Natural killer cell (primary cell): ENCODE measurements at regions not wholly inside any gene's neighbourhood (a gene's known extent, or its start where the extent isn't known, plus 50 kb on each side); places are given as distances from the start of the nearest gene placed in this dataset.

Experiments used
- ATAC-seq, 3 donors: fragments of 150-1000 bp in 2 of 3; fragments of 200-7000 bp in 1 of 3; cut with Tn5 transposase; 1 replicate in 1 of 3; 2 replicates in 2 of 3; pipeline ENCODE4 v1.10.0; 2021; ENCODE audit warnings: mild to moderate bottlenecking in 2 of 3, moderate library complexity in 2 of 3
- DNase-seq, 2 donors: peaks; one replicate each; pipeline versions ENCODE4 v3.0.0 to v3.0.0-alpha.2; 2013 to 2021; ENCODE audit warnings: mixed read lengths in 1 of 2
- H3K27ac ChIP-seq: one replicate; pipeline ENCODE4 v1.5.1; 2013; ENCODE audit warnings: mild to moderate bottlenecking, low read length
- H3K27me3 ChIP-seq: one replicate; pipeline ENCODE4 v1.6.1; 2013; ENCODE audit warnings: low read length; ENCODE audit not compliant: control insufficient read depth, insufficient read depth
- H3K36me3 ChIP-seq: one replicate; pipeline ENCODE4 v1.6.1; 2013; ENCODE audit warnings: low read length; ENCODE audit not compliant: control insufficient read depth, insufficient read depth
- H3K4me1 ChIP-seq: one replicate; pipeline ENCODE4 v1.6.1; 2013; ENCODE audit warnings: low read length; ENCODE audit not compliant: control insufficient read depth, insufficient read depth
- H3K4me3 ChIP-seq: one replicate; pipeline ENCODE4 v1.5.1; 2013; ENCODE audit warnings: low read length
- H3K9me3 ChIP-seq: one replicate; pipeline ENCODE4 v1.6.1; 2013; ENCODE audit warnings: low read length; ENCODE audit not compliant: control insufficient read depth, insufficient read depth
- H3K27ac Mint-ChIP-seq, 2 donors: one replicate each; pipeline ENCODE4 v1.8.0; 2022; ENCODE audit warnings: mild to moderate bottlenecking in 2 of 2, mixed read lengths in 2 of 2, moderate library complexity in 1 of 2
- H3K27me3 Mint-ChIP-seq, 2 donors: one replicate each; pipeline ENCODE4 v1.8.0; 2022; ENCODE audit warnings: low read depth in 2 of 2, mixed read lengths in 2 of 2
- H3K36me3 Mint-ChIP-seq: one replicate; pipeline ENCODE4 v1.8.0; 2022; ENCODE audit warnings: mixed read lengths
- H3K4me1 Mint-ChIP-seq, 2 donors: one replicate each; pipeline ENCODE4 v1.8.0; 2022; ENCODE audit warnings: mixed read lengths in 2 of 2
- H3K4me3 Mint-ChIP-seq: one replicate; pipeline ENCODE4 v1.8.0; 2022; ENCODE audit warnings: mild to moderate bottlenecking, moderate library complexity, mixed read lengths
- H3K9me3 Mint-ChIP-seq, 2 donors: one replicate each; pipeline ENCODE4 v1.8.0; 2022; ENCODE audit warnings: mixed read lengths in 2 of 2
- CTCF ChIP-seq: fragments of 200-600 bp; IDR thresholded peaks from one replicate; pipeline ENCODE4 v1.8.0; 2022; ENCODE audit warnings: antibody characterized with exemption
- WGBS: methylation state at CpG from one replicate; pipeline ENCODE4 v1.1.7; 2013; ENCODE audit warnings: missing lambda C conversion rate; ENCODE audit not compliant: insufficient coverage; 5-methylcytosine and 5-hydroxymethylcytosine counted together
- intact Hi-C: fragments of 100-400 bp; cut with micrococcal nuclease; formaldehyde crosslinking; loops from one replicate; pipeline ENCODE4 v1.14.2; 2022

GRCh38 chr18:29660777-29661176 lies 1381.8 kb downstream of the DSC3 start:
- no peak overlapping the region for H3K4me3 ChIP-seq
- H3K9me3 ChIP-seq: no peaks in the 10 kb centered on the region
- H3K27me3 Mint-ChIP-seq: no peaks in the 10 kb centered on the region
- no peaks in the 10 kb centered on the region for H3K36me3 Mint-ChIP-seq
- DNase-seq (no peak), ATAC-seq (no peak)
- WGBS: 88% methylated on average over 1 of the region's 1 CpG
- H3K27me3 ChIP-seq: no peaks in the 10 kb centered on the region
- H3K4me1 Mint-ChIP-seq: no peaks in the 10 kb centered on the region
- no peak overlapping the region for H3K27ac ChIP-seq
- no peak for TF ChIP-seq CTCF
- peaks cover 6 to 17% of the 10 kb centered on the region in 2 donors for H3K9me3 Mint-ChIP-seq
- H3K36me3 ChIP-seq: no peaks in the 10 kb centered on the region
- H3K4me1 ChIP-seq: no peaks in the 10 kb centered on the region
- intact Hi-C loops: no loop called here
- no peak overlapping the region for H3K4me3 Mint-ChIP-seq
- H3K27ac Mint-ChIP-seq: no peak overlapping the region

- Mint-ChIP-seq H3K9me3 (peaks cover 17 to 24% of the 10 kb centered on the region in 2 donors), H3K27me3 (no peaks in the 10 kb centered on the region), H3K27ac (no peak overlapping the region), H3K4me3 (no peak overlapping the region), H3K36me3 (no peaks in the 10 kb centered on the region), H3K4me1 (no peaks in the 10 kb centered on the region)
- DNase-seq (no peak), ATAC-seq (no peak)
- Histone ChIP-seq H3K27me3 (no peaks in the 10 kb centered on the region), H3K4me1 (no peaks in the 10 kb centered on the region), H3K27ac (no peak overlapping the region), H3K36me3 (no peaks in the 10 kb centered on the region), H3K9me3 (peaks cover 6% of the 10 kb centered on the region), H3K4me3 (no peak overlapping the region)
- WGBS: no CpG with 5 or more reads among the region's 2 CpGs
- no peak for TF ChIP-seq CTCF
- intact Hi-C loops: no loop called here
These were observed 1388.8 kb downstream of the DSC3 start for GRCh38 chr18:29653671-29654215.

- Mint-ChIP-seq H3K4me3 (no peak overlapping the region), H3K9me3 (peaks cover 17 to 25% of the 10 kb centered on the region in 2 donors), H3K27me3 (no peaks in the 10 kb centered on the region), H3K4me1 (no peaks in the 10 kb centered on the region), H3K36me3 (no peaks in the 10 kb centered on the region), H3K27ac (no peak overlapping the region)
- ATAC-seq (no peak), DNase-seq (no peak)
- no peaks in the 10 kb centered on the region for H3K27me3 ChIP-seq
- H3K27ac ChIP-seq: no peak overlapping the region
- H3K36me3 ChIP-seq: no peaks in the 10 kb centered on the region
- H3K9me3 ChIP-seq: peaks cover 6% of the 10 kb centered on the region
- no peak overlapping the region for H3K4me3 ChIP-seq
- no peaks in the 10 kb centered on the region for H3K4me1 ChIP-seq
- WGBS: 89% methylated on average over 2 of the region's 2 CpGs
- intact Hi-C loops: no loop called here
- no peak for TF ChIP-seq CTCF
These were observed 1389.7 kb downstream of the DSC3 start for GRCh38 chr18:29652797-29653196.

GRCh38 chr18:29651122-29651680 lies 1391.3 kb downstream of the DSC3 start:
- intact Hi-C loops: no loop called here
- Histone ChIP-seq H3K4me1 (no peaks in the 10 kb centered on the region), H3K36me3 (no peaks in the 10 kb centered on the region), H3K27me3 (no peaks in the 10 kb centered on the region), H3K27ac (no peak overlapping the region), H3K9me3 (peaks cover 6% of the 10 kb centered on the region), H3K4me3 (no peak overlapping the region)
- WGBS: 84% methylated on average over 3 of the region's 3 CpGs
- ATAC-seq: no peak
- H3K4me1 Mint-ChIP-seq: no peaks in the 10 kb centered on the region
- no peak for DNase-seq
- H3K27me3 Mint-ChIP-seq: no peaks in the 10 kb centered on the region
- no peaks in the 10 kb centered on the region for H3K36me3 Mint-ChIP-seq
- no peak overlapping the region for H3K4me3 Mint-ChIP-seq
- no peak overlapping the region for H3K27ac Mint-ChIP-seq
- peaks cover 15 to 20% of the 10 kb centered on the region in 2 donors for H3K9me3 Mint-ChIP-seq
- no peak for TF ChIP-seq CTCF
